HepG2 (cell line): ENCODE measurements at regions not wholly inside any gene's neighbourhood (a gene's known extent, or its start where the extent isn't known, plus 50 kb on each side); places are given as distances from the start of the nearest gene placed in this dataset.

Experiments
- ATAC-seq: fragments of 200-7000 bp; cut with Tn5 transposase; 3 replicates; pipeline ENCODE4 v1.9.1; 2020; ENCODE audit warnings: mild to moderate bottlenecking, moderate library complexity
- BruUV-seq: library from RNA; stranded (reverse); fragments of 400-500 nt; replicated peaks from 2 replicates; lab custom pipeline; 2021; lab: Mats Ljungman, UMichigan
- CTCF ChIA-PET: fragments of 300-600 bp; formaldehyde crosslinking; extraction: SDS; loops from one replicate; lab custom pipeline; 2021; ENCODE audit warnings: low total read pairs, inconsistent platforms, low intra/inter-chr PET ratio; lab: Yijun Ruan, JAX
- POLR2A ChIA-PET: fragments of 350-600 bp; sonication (Branson Sonifier 250); formaldehyde crosslinking; loops from one replicate; lab custom pipeline; 2020; ENCODE audit warnings: antibody characterized with exemption, inconsistent platforms; lab: Yijun Ruan, JAX
- DNase-seq: peaks from one replicate; pipeline ENCODE4 v3.0.0-alpha.2; 2015; ENCODE audit warnings: low spot score
- FAIRE-seq: peaks from 3 replicates; lab custom pipeline; 2011; peaks lifted over from hg19 to GRCh38; lab: Jason Lieb, UNC
- H2AFZ ChIP-seq: one replicate; pipeline ENCODE4 v1.6.1; 2011; ENCODE audit warnings: low read length, inconsistent platforms
- H3K27ac ChIP-seq: fragments of 300-600 bp; 3 replicates; pipeline ENCODE4 v1.8.0; 2011; ENCODE audit warnings: mixed run types, mild to moderate bottlenecking, mixed read lengths, low read length, inconsistent platforms; ENCODE audit not compliant: insufficient read depth; ENCODE audit errors: extremely low read length
- H3K27me3 ChIP-seq, 2 experiments: fragments of 200-600 bp in 1 of 2; 2 replicates in 1 of 2; 3 replicates in 1 of 2; pipeline versions ENCODE4 v1.6.0 to v1.8.0; 2011; ENCODE audit warnings: low read length in 2 of 2, mild to moderate bottlenecking in 2 of 2, moderate library complexity in 2 of 2, inconsistent platforms in 1 of 2; ENCODE audit not compliant: insufficient read depth in 2 of 2, control insufficient read depth in 1 of 2
- H3K36me3 ChIP-seq, 2 experiments: fragments of 200-600 bp in 1 of 2; replicated peaks in 1 of 2; 2 replicates in 1 of 2; 3 replicates in 1 of 2; pipeline versions ENCODE4 v1.5.1 to v1.8.0; 2011; ENCODE audit warnings: low read length in 2 of 2, inconsistent platforms in 1 of 2; ENCODE audit not compliant: insufficient read depth in 2 of 2, control insufficient read depth in 1 of 2
- H3K4me1 ChIP-seq: 2 replicates; pipeline ENCODE4 v1.5.1; 2012; ENCODE audit warnings: low read length, inconsistent platforms; ENCODE audit not compliant: insufficient read depth
- H3K4me2 ChIP-seq: 2 replicates; pipeline ENCODE4 v1.6.0; 2011; ENCODE audit warnings: low read depth, low read length, inconsistent platforms
- H3K4me3 ChIP-seq, 3 experiments: fragments of 200-600 bp in 1 of 3; sonication (generic), shearing (Covaris generic) in 1 of 3; replicated peaks in 1 of 3; 2 replicates each; pipeline ENCODE4 v1.5.1; 2011 to 2016; ENCODE audit warnings: low read length in 3 of 3, inconsistent platforms in 2 of 3, low read depth in 2 of 3, mild to moderate bottlenecking in 2 of 3, control low read depth in 1 of 3, mixed read lengths in 1 of 3; ENCODE audit not compliant: insufficient read depth in 1 of 3
- H3K79me2 ChIP-seq: one replicate; pipeline ENCODE4 v1.6.1; 2011; ENCODE audit warnings: low read length, inconsistent platforms; ENCODE audit not compliant: insufficient read depth
- H3K9ac ChIP-seq: 2 replicates; pipeline ENCODE4 v1.6.0; 2011; ENCODE audit warnings: mild to moderate bottlenecking, low read depth, low read length, inconsistent platforms; ENCODE audit not compliant: insufficient read depth
- H3K9me3 ChIP-seq: 2 replicates; pipeline ENCODE4 v1.5.1; 2012; ENCODE audit warnings: mild to moderate bottlenecking, low read length
- H4K20me1 ChIP-seq: 2 replicates; pipeline ENCODE4 v1.6.0; 2011; ENCODE audit warnings: inconsistent platforms, mild to moderate bottlenecking, low read length, moderate library complexity; ENCODE audit not compliant: insufficient read depth
- ATRX ChIP-seq: sonication (generic); formaldehyde crosslinking; IDR thresholded peaks from 2 replicates; pipeline ENCODE4 v1.4.0; 2020; ENCODE audit warnings: missing genetic modification reagents, borderline replicate concordance
- CEBPB ChIP-seq: IDR thresholded peaks from 2 replicates; pipeline ENCODE4 v1.6.1; 2011; ENCODE audit warnings: low read depth, low read length, improper control_type of control experiment, borderline replicate concordance
- LRRFIP1 ChIP-seq: sonication (generic); formaldehyde crosslinking; conservative IDR thresholded peaks from 2 replicates; pipeline ENCODE4 v1.4.0; 2020; ENCODE audit warnings: missing genetic modification reagents
- POLR2AphosphoS5 ChIP-seq: IDR thresholded peaks from 2 replicates; pipeline ENCODE4 v1.6.1; 2012; ENCODE audit warnings: low read depth, low read length
- SALL1 ChIP-seq: sonication (generic); formaldehyde crosslinking; IDR thresholded peaks from 2 replicates; pipeline ENCODE4 v1.8.0; 2022; ENCODE audit warnings: mild to moderate bottlenecking, missing genetic modification reagents
- SRSF9 ChIP-seq: fragments of 200-400 bp; formaldehyde crosslinking; IDR thresholded peaks from 2 replicates; pipeline ENCODE4 v1.6.1; 2018; ENCODE audit warnings: borderline replicate concordance, mild to moderate bottlenecking, low read depth, low read length; ENCODE audit not compliant: insufficient read depth, poor library complexity, severe bottlenecking
- ZHX2 ChIP-seq, 2 experiments: sonication (generic) in 1 of 2; formaldehyde crosslinking in 1 of 2; IDR thresholded peaks; 2 replicates each; pipeline versions ENCODE4 v1.6.1 to v1.9.0; 2014 to 2022; ENCODE audit warnings: antibody characterized with exemption in 1 of 2, borderline replicate concordance in 1 of 2, inconsistent platforms in 1 of 2, low read depth in 1 of 2, missing genetic modification reagents in 1 of 2
- ZNF124 ChIP-seq: sonication (generic); formaldehyde crosslinking; IDR thresholded peaks from 2 replicates; pipeline ENCODE4 v1.4.0; 2020; ENCODE audit warnings: missing genetic modification reagents
- ZNF883 ChIP-seq: sonication (generic); formaldehyde crosslinking; IDR thresholded peaks from 2 replicates; pipeline ENCODE4 v1.5.1; 2020; ENCODE audit warnings: mild to moderate bottlenecking, missing genetic modification reagents; ENCODE audit errors: not compliant biosample characterization
- WGBS: methylation state at CpG from one replicate; pipeline ENCODE4 v1.1.6; 2017; ENCODE audit warnings: low lambda C conversion rate; 5-methylcytosine and 5-hydroxymethylcytosine counted together
- in situ Hi-C: cut with HindIII; loops from 2 replicates; pipeline ENCODE4 v1.10.0; 2017; ENCODE audit warnings: low pct_unique_long_range_greater_than_20kb; ENCODE audit not compliant: extremely low pct_ligation_motif_present
- intact Hi-C: fragments of 100-400 bp; cut with micrococcal nuclease; formaldehyde crosslinking; loops from one replicate; pipeline ENCODE4 v1.10.0; 2022; ENCODE audit not compliant: unreplicated experiment

- no peak for TF ChIP-seq LRRFIP1 (CRISPR knock-in tag)
- peak; percentile 8; the same call in 1 of the 2 replicates for TF ChIP-seq CEBPB
Measured at GRCh38 chr3:193875601-193876321, 260.2 kb upstream of the HES1 start (continued).

- no TSS peak for BruUV-seq
- Histone ChIP-seq H3K79me2 (no peaks in the 10 kb centered on the region), H3K4me3 (no peak overlapping the region), H3K9me3 (no peaks in the 10 kb centered on the region), H3K9ac (no peak overlapping the region), H3K4me1 (peaks cover 37% of the 10 kb centered on the region), H4K20me1 (no peaks in the 10 kb centered on the region), H3K27me3 (no peaks in the 10 kb centered on the region; a peak in 3 of 5 replicates), H3K27ac (no peak overlapping the region), H3K36me3 (no peaks in the 10 kb centered on the region), H2AFZ (no peak overlapping the region), H3K4me2 (no peak overlapping the region)
- WGBS: 41% methylated on average over 13 of the region's 13 CpGs
- intact Hi-C loops: no loop called here
- ChIA-PET POLR2A (no interaction called here), CTCF (no interaction called here)
- in situ Hi-C loops: no loop called here
- FAIRE-seq: no peak
- no peak for ATAC-seq
- no peak for DNase-seq
- TF ChIP-seq ATRX (CRISPR knock-in tag): no peak
- no peak for TF ChIP-seq ZHX2 (IDR thresholded peaks at IDR 0.05; ENCODE audit: low read depth)
- TF ChIP-seq ZHX2 (CRISPR knock-in tag; IDR thresholded peaks at IDR 0.05; ENCODE audit: borderline replicate concordance): no peak
- no peak for TF ChIP-seq SALL1 (CRISPR knock-in tag)
- TF ChIP-seq POLR2AphosphoS5: no peak
- TF ChIP-seq ZNF124 (CRISPR knock-in tag): no peak
- TF ChIP-seq SRSF9: no peak
- TF ChIP-seq ZNF883 (CRISPR knock-in tag): no peak
Measured at GRCh38 chr3:193879099-193879863, 256.7 kb upstream of the HES1 start.
